HEK293T (cell line): ENCODE measurements at regions not wholly inside any gene's neighbourhood (a gene's known extent, or its start where the extent isn't known, plus 50 kb on each side); places are given as distances from the start of the nearest gene placed in this dataset.

Source experiments
- ARNT ChIP-seq: fragments of 450-650 bp; IDR thresholded peaks from 2 replicates; pipeline ENCODE4 v1.6.1; 2017; ENCODE audit warnings: mild to moderate bottlenecking
- FOXM1 ChIP-seq: fragments of 450-650 bp; IDR thresholded peaks from 2 replicates; pipeline ENCODE4 v1.6.1; 2017; ENCODE audit warnings: mild to moderate bottlenecking, borderline replicate concordance

GRCh38 chr2:65566617-65567016 lies 134.2 kb upstream of the SPRED2 start:
- TF ChIP-seq FOXM1 (no peak), ARNT (no peak)
